Fibroblast of villous mesenchyme (primary cell): ENCODE measurements at regions not wholly inside any gene's neighbourhood (a gene's known extent, or its start where the extent isn't known, plus 50 kb on each side); places are given as distances from the start of the nearest gene placed in this dataset.

ENCODE experiments used
- DNase-seq: peaks from one replicate; pipeline ENCODE4 v3.0.0-alpha.2; 2010; ENCODE audit warnings: low read depth
- H3K4me3 ChIP-seq: 2 replicates; pipeline ENCODE4 v1.5.1; 2011; ENCODE audit warnings: low read depth, mild to moderate bottlenecking, low read length
- CTCF ChIP-seq: IDR thresholded peaks from 2 replicates; pipeline ENCODE4 v1.5.1; 2012; ENCODE audit warnings: low read depth, mild to moderate bottlenecking, low read length; ENCODE audit not compliant: insufficient read depth

GRCh38 chr20:39911497-39911896 lies 777.5 kb downstream of the MAFB start:
- H3K4me3 ChIP-seq = no peak overlapping the region
- DNase-seq = no peak
- TF ChIP-seq CTCF = no peak

- DNase-seq = no peak
These were observed 778.5 kb downstream of the MAFB start for GRCh38 chr20:39910536-39910935.

GRCh38 chr20:39909447-39909846 lies 779.6 kb downstream of the MAFB start:
- H3K4me3 ChIP-seq = no peak overlapping the region
- no peak for TF ChIP-seq CTCF
- DNase-seq = no peak

More at GRCh38 chr20:39910536-39910935, 778.5 kb downstream of the MAFB start:
- TF ChIP-seq CTCF = no peak
- no peak overlapping the region for H3K4me3 ChIP-seq

- no peak for TF ChIP-seq CTCF
- no peak overlapping the region for H3K4me3 ChIP-seq
- no peak for DNase-seq
These were observed 784.4 kb downstream of the MAFB start for GRCh38 chr20:39904476-39905112.

GRCh38 chr20:39903806-39904465 lies 785.1 kb downstream of the MAFB start:
- no peak for TF ChIP-seq CTCF
- no peak overlapping the region for H3K4me3 ChIP-seq
- no peak for DNase-seq

- DNase-seq = no peak
- H3K4me3 ChIP-seq = no peak overlapping the region
- no peak for TF ChIP-seq CTCF
These were observed 789.2 kb downstream of the MAFB start for GRCh38 chr20:39899881-39900280.
